ENCODE measurements at regions not wholly inside any gene's neighbourhood (a gene's known extent, or its start where the extent isn't known, plus 50 kb on each side); places are given as distances from the start of the nearest gene placed in this dataset.
A peak's percentile ranks its signal among the peaks of the same experiment; 100 is the strongest.

DNA sequence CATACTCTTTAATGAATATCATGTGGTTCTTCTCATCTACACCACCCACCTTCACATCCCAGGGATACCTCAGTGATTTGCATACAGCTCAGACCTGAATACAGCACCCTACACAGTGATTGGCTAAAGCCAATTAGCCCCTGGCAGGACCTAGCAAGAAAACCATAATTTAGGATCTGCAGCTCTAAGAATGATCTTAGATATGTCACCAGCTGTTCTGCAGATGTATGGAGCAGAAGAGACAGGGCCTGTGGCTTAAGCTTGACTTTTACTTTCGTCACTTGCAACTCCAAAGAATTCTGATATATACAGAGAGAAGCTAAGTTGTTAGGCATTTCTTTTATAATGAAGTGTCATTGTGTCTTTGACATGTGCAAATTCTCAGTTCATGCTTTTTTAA lies 483.2 kb upstream of the C9orf72 start:
- intact Hi-C loops (cut with DNase I), result no loop called here
- Histone ChIP-seq H3K36me3 (no peaks in the 10 kb centered on the region), H3K9ac (ENCODE audit: low read depth in 2 of 2, low read length in 2 of 2) (no peak overlapping the region), H3K4me1 (no peaks in the 10 kb centered on the region), H3K9me3 (no peaks in the 10 kb centered on the region), H3K4me3 (no peak overlapping the region), H3K27me3 (no peaks in the 10 kb centered on the region), H3K27ac (no peak overlapping the region)
- no peak for TF ChIP-seq CTCF (IDR thresholded peaks at IDR 0.05)
- no peak for DNase-seq

DNA sequence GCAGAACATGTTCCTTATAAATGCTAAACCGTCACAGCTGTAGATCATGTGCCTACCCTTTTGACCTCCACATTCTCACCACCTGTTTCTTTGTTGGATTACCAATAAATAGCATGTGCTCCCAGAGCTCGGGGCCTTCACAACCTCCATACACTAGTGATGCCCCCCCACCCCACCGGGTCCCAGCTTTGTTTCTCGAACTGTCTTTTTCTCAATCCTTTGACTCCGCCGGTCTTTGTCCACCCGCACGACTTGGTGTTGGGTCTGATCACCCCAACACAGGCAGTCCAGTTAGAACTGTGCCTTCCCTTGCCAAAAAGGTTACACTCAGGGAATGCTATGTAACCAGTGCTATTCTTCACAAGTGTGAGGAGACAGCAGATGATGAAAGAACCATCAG lies 485.9 kb upstream of the C9orf72 start:
- no peaks in the 10 kb centered on the region for H3K4me1 ChIP-seq
- no peaks in the 10 kb centered on the region for H3K27me3 ChIP-seq
- no peak overlapping the region for H3K27ac ChIP-seq
- no peak overlapping the region for H3K9ac ChIP-seq (ENCODE audit: low read depth in 2 of 2, low read length in 2 of 2)
- intact Hi-C loops (cut with DNase I), result no loop called here
- no peaks in the 10 kb centered on the region for H3K36me3 ChIP-seq
- TF ChIP-seq CTCF (IDR thresholded peaks at IDR 0.05), result no peak
- no peaks in the 10 kb centered on the region for H3K9me3 ChIP-seq
- H3K4me3 ChIP-seq, result no peak overlapping the region
- no peak for DNase-seq

GRCh38 chr9:28064241-28064815 lies 491.0 kb upstream of the C9orf72 start:
- no peak overlapping the region for H3K4me3 ChIP-seq
- DNase-seq, result no peak
- H3K36me3 ChIP-seq, result no peaks in the 10 kb centered on the region
- TF ChIP-seq CTCF (IDR thresholded peaks at IDR 0.05), result no peak
- H3K9ac ChIP-seq (ENCODE audit: low read depth in 2 of 2, low read length in 2 of 2), result no peak overlapping the region
- intact Hi-C loops (cut with DNase I), result loop anchor here (10.0 kb wide), 1 partner anchor 340 kb away; no protein-coding TSS in a partner anchor
- no peak overlapping the region for H3K27ac ChIP-seq
- no peaks in the 10 kb centered on the region for H3K9me3 ChIP-seq
- no peaks in the 10 kb centered on the region for H3K27me3 ChIP-seq
- H3K4me1 ChIP-seq, result no peaks in the 10 kb centered on the region

DNA sequence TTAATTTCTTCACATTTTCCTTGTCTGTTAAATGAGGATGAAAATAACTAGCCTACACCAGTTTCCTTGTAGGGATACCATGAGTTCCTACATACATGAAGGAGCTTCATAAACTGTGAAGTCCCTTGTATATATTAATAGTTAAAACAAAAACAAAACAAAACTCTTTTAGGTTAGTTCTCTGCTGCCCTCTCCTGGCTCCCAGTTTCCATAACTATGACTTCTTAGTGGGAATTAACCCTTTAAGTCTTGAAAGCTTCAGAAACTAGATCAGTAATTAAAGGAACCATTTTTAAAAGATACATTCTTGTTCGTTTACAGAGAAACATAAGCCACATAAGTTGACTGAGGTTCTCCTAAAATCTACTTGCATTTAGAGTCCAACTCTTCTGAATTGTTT lies 500.0 kb upstream of the C9orf72 start:
- TF ChIP-seq CTCF (IDR thresholded peaks at IDR 0.05), result peak; percentile 25
- Histone ChIP-seq H3K4me3 (no peak overlapping the region), H3K9ac (ENCODE audit: low read depth in 2 of 2, low read length in 2 of 2) (no peak overlapping the region), H3K9me3 (no peaks in the 10 kb centered on the region), H3K36me3 (no peaks in the 10 kb centered on the region), H3K4me1 (no peaks in the 10 kb centered on the region), H3K27ac (no peak overlapping the region), H3K27me3 (no peaks in the 10 kb centered on the region)
- DNase-seq, result peak; percentile 20
- intact Hi-C loops (cut with DNase I), result no loop called here

- intact Hi-C loops (cut with DNase I), result no loop called here
- no peak overlapping the region for H3K4me3 ChIP-seq
Measured at GRCh38 chr9:28079677-28080076, 506.4 kb upstream of the C9orf72 start.

More at GRCh38 chr9:28079677-28080076, 506.4 kb upstream of the C9orf72 start:
- H3K4me1 ChIP-seq, result no peaks in the 10 kb centered on the region
- TF ChIP-seq CTCF (IDR thresholded peaks at IDR 0.05), result no peak
- DNase-seq, result no peak
- H3K9me3 ChIP-seq, result no peaks in the 10 kb centered on the region
- H3K9ac ChIP-seq (ENCODE audit: low read depth in 2 of 2, low read length in 2 of 2), result no peak overlapping the region
- no peaks in the 10 kb centered on the region for H3K27me3 ChIP-seq
- H3K27ac ChIP-seq, result no peak overlapping the region
- no peaks in the 10 kb centered on the region for H3K36me3 ChIP-seq
